Adrenal gland (tissue), 9 donors: ENCODE measurements at regions not wholly inside any gene's neighbourhood (a gene's known extent, or its start where the extent isn't known, plus 50 kb on each side); places are given as distances from the start of the nearest gene placed in this dataset.

Experiments
- DNase-seq, 7 donors: peaks; one replicate each; pipeline ENCODE4 v3.0.0-alpha.2; 2019 to 2020
- H3K27ac ChIP-seq, 5 donors: fragments of 200-600 bp; sonication (generic) in 4 of 5; 1 replicate in 3 of 5; 2 replicates in 2 of 5; pipeline versions ENCODE4 v1.5.1 to v1.8.0; 2016 to 2020; ENCODE audit warnings: mild to moderate bottlenecking in 1 of 5
- H3K27me3 ChIP-seq: fragments of 200-600 bp; 2 replicates; pipeline ENCODE4 v1.8.0; 2021
- H3K36me3 ChIP-seq, 2 donors: fragments of 200-600 bp; replicated peaks in 1 of 2; 1 replicate in 1 of 2; 2 replicates in 1 of 2; pipeline versions ENCODE4 v1.5.1 to v1.8.0; 2018 to 2022
- H3K4me1 ChIP-seq, 2 donors: fragments of 200-600 bp; replicated peaks in 1 of 2; 1 replicate in 1 of 2; 2 replicates in 1 of 2; pipeline versions ENCODE4 v1.5.1 to v1.8.0; 2018 to 2021
- H3K4me3 ChIP-seq, 4 donors: fragments of 200-600 bp; sonication (generic) in 3 of 4; one replicate each; pipeline ENCODE4 v1.5.1; 2016 to 2018
- H3K9me3 ChIP-seq, 3 donors: fragments of 200-600 bp; sonication (generic) in 1 of 3; replicated peaks in 1 of 3; 1 replicate in 2 of 3; 2 replicates in 1 of 3; pipeline versions ENCODE4 v1.5.1 to v1.8.0; 2016 to 2021
- POLR2A ChIP-seq, 2 donors: fragments of 450-650 bp; IDR thresholded peaks; one replicate each; pipeline ENCODE4 v1.6.1; 2017; ENCODE audit warnings: antibody characterized with exemption in 2 of 2, mild to moderate bottlenecking in 2 of 2, moderate library complexity in 1 of 2
- WGBS, 4 donors: extraction: QIAGEN DNeasy Blood & Tissue Kit in 2 of 4; methylation state at CpG; one replicate each; pipeline versions ENCODE4 v1.1.5 to v1.1.7; 2013 to 2017; 5-methylcytosine and 5-hydroxymethylcytosine counted together
- intact Hi-C, 2 donors: fragments of 100-400 bp; cut with DNase I; formaldehyde crosslinking; loops; one replicate each; pipeline versions ENCODE4 v1.14.1 to v1.15.0; 2022 to 2023
- TF ChIP-seq, protein P1 (sequence below), 6 experiments: fragments of 450-650 bp in 4 of 6; fragments of 200-600 bp in 2 of 6; sonication (generic) in 1 of 6; IDR thresholded peaks; 1 replicate in 5 of 6; 2 replicates in 1 of 6; pipeline versions ENCODE4 v1.5.1 to v1.8.0; 2016 to 2021; ENCODE audit warnings: antibody characterized with exemption in 6 of 6, mild to moderate bottlenecking in 2 of 6, moderate library complexity in 1 of 6
- donor health status: healthy with polysubstance abuse.
- donor health status: Bipolar disorder and iron deficiency.
- donor health status: DM: yes; HTN: yes; CAD: no.
- donor health status: DM: no; HTN: no; CAD: no.
- donor health status: DM: no; HTN: no; CAD: no.

DNA sequence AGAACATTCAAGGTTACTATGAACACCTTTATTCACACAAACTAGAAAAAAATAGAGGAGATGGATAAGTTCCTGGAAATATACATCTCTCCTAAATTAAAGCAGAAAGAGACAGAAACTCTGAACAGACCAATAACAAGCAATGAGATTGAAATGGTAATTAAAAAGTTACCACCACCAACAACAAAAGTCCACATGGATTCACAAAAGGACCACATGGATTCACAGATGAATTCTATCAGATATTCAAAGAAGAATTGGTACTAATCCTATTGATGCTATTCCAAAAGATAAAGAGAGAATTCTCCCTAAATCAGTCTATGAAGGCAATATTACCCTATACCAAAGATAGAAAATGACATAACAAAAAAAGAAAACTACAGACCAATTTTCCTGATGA, 518.9 kb downstream of the PRDM9 start:
- Histone ChIP-seq H3K9me3 (no peaks in the 10 kb centered on the region), H3K4me3 (no peak overlapping the region), H3K4me1 (no peaks in the 10 kb centered on the region), H3K27me3 (no peaks in the 10 kb centered on the region), H3K27ac (no peak overlapping the region), H3K36me3 (no peaks in the 10 kb centered on the region)
- intact Hi-C loops = no loop called here
- TF ChIP-seq, protein P1, sequence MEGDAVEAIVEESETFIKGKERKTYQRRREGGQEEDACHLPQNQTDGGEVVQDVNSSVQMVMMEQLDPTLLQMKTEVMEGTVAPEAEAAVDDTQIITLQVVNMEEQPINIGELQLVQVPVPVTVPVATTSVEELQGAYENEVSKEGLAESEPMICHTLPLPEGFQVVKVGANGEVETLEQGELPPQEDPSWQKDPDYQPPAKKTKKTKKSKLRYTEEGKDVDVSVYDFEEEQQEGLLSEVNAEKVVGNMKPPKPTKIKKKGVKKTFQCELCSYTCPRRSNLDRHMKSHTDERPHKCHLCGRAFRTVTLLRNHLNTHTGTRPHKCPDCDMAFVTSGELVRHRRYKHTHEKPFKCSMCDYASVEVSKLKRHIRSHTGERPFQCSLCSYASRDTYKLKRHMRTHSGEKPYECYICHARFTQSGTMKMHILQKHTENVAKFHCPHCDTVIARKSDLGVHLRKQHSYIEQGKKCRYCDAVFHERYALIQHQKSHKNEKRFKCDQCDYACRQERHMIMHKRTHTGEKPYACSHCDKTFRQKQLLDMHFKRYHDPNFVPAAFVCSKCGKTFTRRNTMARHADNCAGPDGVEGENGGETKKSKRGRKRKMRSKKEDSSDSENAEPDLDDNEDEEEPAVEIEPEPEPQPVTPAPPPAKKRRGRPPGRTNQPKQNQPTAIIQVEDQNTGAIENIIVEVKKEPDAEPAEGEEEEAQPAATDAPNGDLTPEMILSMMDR (IDR thresholded peaks at IDR 0.05) = no peak
- TF ChIP-seq POLR2A (IDR thresholded peaks at IDR 0.05) = no peak
- no peak for DNase-seq

DNA sequence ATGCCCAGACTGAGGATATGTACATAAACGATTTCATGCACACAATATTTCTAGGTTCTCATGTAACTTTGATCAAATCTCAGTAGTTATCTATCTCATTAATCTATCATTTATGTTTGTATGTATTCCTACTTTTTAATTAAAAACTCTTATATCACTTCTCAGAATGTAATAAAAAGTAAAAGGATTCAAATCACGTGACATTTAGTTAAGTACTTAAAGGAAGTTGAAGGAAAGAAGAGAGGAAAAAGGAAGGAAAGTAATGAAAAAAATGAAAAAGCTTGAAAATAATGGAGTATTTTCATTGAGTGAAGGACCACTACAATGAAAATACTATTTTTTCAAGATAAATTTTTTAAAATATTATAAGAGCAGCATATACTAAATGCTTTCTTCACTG, 535.3 kb downstream of the PRDM9 start:
- no peak for DNase-seq
- Histone ChIP-seq H3K27ac (no peak overlapping the region), H3K9me3 (no peaks in the 10 kb centered on the region), H3K4me3 (no peak overlapping the region), H3K4me1 (no peaks in the 10 kb centered on the region), H3K36me3 (no peaks in the 10 kb centered on the region), H3K27me3 (no peaks in the 10 kb centered on the region)
- intact Hi-C loops = no loop called here
- WGBS, 4 donors = 55 to 71% (median 61%) methylated on average over 2 of the region's 2 CpGs
- TF ChIP-seq, protein P1 (IDR thresholded peaks at IDR 0.05) = no peak
- no peak for TF ChIP-seq POLR2A (IDR thresholded peaks at IDR 0.05)

- no peaks in the 10 kb centered on the region for H3K9me3 ChIP-seq
- no peak overlapping the region for H3K27ac ChIP-seq
- no peak for DNase-seq
- no peak for TF ChIP-seq POLR2A (IDR thresholded peaks at IDR 0.05)
- TF ChIP-seq, protein P1 (IDR thresholded peaks at IDR 0.05) = no peak
- no peak overlapping the region for H3K4me3 ChIP-seq
- H3K36me3 ChIP-seq = no peaks in the 10 kb centered on the region
- intact Hi-C loops = no loop called here
- no peaks in the 10 kb centered on the region for H3K4me1 ChIP-seq
- H3K27me3 ChIP-seq = no peaks in the 10 kb centered on the region
Measured at GRCh38 chr5:24045046-24045445, 537.6 kb downstream of the PRDM9 start.

DNA sequence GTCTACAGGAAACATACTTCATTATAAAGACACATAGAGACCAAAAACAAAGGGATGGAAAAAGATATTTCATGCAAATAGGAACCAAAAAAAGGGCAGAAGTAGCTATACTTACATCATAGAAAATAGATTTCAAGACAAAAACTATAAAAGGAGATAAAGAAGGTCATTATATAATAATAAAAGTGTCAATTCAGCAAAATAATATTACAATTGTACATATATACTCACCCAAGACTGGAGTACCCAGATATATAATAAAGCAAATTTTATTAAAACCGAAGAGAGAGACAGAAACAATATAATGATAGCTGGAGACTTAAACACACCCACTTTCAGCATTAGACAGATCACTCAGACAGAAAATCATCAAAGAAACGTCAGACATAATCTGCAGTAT, 546.3 kb downstream of the PRDM9 start:
- WGBS, 4 donors = 72 to 88% (median 76%) methylated on average over 2 of the region's 2 CpGs
- Histone ChIP-seq H3K9me3 (no peaks in the 10 kb centered on the region), H3K4me1 (no peaks in the 10 kb centered on the region), H3K27me3 (no peaks in the 10 kb centered on the region), H3K27ac (no peak overlapping the region), H3K36me3 (no peaks in the 10 kb centered on the region), H3K4me3 (no peak overlapping the region)
- TF ChIP-seq POLR2A (IDR thresholded peaks at IDR 0.05) = no peak
- TF ChIP-seq, protein P1 (IDR thresholded peaks at IDR 0.05) = no peak
- intact Hi-C loops = no loop called here
- no peak for DNase-seq
